Retinal pigment epithelial cell (primary cell): ENCODE measurements at regions not wholly inside any gene's neighbourhood (a gene's known extent, or its start where the extent isn't known, plus 50 kb on each side); places are given as distances from the start of the nearest gene placed in this dataset.

Experiments used
- DNase-seq: peaks from one replicate; pipeline ENCODE4 v3.0.0-alpha.2; 2010; ENCODE audit warnings: low read depth
- H3K4me3 ChIP-seq: 2 replicates; pipeline ENCODE4 v1.5.1; 2011; ENCODE audit warnings: mild to moderate bottlenecking, low read length, control low read depth, moderate library complexity
- CTCF ChIP-seq: conservative IDR thresholded peaks from 2 replicates; pipeline ENCODE4 v1.5.1; 2011; ENCODE audit warnings: low read depth, low read length, control low read depth, inconsistent platforms

- no peak overlapping the region for H3K4me3 ChIP-seq
- no peak for TF ChIP-seq CTCF
- no peak for DNase-seq
Observed at GRCh38 chr1:20432341-20432740, 53.7 kb downstream of the CAMK2N1 start.

GRCh38 chr1:20431176-20431460 is 54.9 kb downstream of the CAMK2N1 start:
- no peak for DNase-seq
- no peak for TF ChIP-seq CTCF
- no peak overlapping the region for H3K4me3 ChIP-seq

GRCh38 chr1:20430355-20431175 is 55.4 kb downstream of the CAMK2N1 start:
- TF ChIP-seq CTCF, result peak; percentile 92

GRCh38 chr1:20429296-20429695 is 56.7 kb downstream of the CAMK2N1 start:
- DNase-seq, result no peak
- H3K4me3 ChIP-seq, result no peak overlapping the region
- TF ChIP-seq CTCF, result no peak

More at GRCh38 chr1:20430355-20431175, 55.4 kb downstream of the CAMK2N1 start:
- no peak overlapping the region for H3K4me3 ChIP-seq
- DNase-seq, result no peak

GRCh38 chr1:20428841-20429240 is 57.2 kb downstream of the CAMK2N1 start:
- no peak overlapping the region for H3K4me3 ChIP-seq
- no peak for TF ChIP-seq CTCF
- DNase-seq, result no peak

GRCh38 chr1:20426923-20427322 is 59.1 kb downstream of the CAMK2N1 start:
- H3K4me3 ChIP-seq, result no peak overlapping the region
- peak; percentile 59 for DNase-seq
- no peak for TF ChIP-seq CTCF

- no peak for DNase-seq
- no peak overlapping the region for H3K4me3 ChIP-seq
- TF ChIP-seq CTCF, result no peak
Observed at GRCh38 chr1:20426371-20426770, 59.6 kb downstream of the CAMK2N1 start.
